GM06990 (cell line): ENCODE measurements at regions not wholly inside any gene's neighbourhood (a gene's known extent, or its start where the extent isn't known, plus 50 kb on each side); places are given as distances from the start of the nearest gene placed in this dataset.

Experiments used
- DNase-seq: peaks from one replicate; pipeline ENCODE4 v3.0.0-alpha.2; 2011; ENCODE audit not compliant: insufficient read length; ENCODE audit errors: extremely low read depth
- H3K27me3 ChIP-seq: replicated peaks from 2 replicates; pipeline ENCODE4 v1.6.0; 2011; ENCODE audit warnings: low read length; ENCODE audit not compliant: control insufficient read depth, insufficient read depth
- H3K36me3 ChIP-seq: 2 replicates; pipeline ENCODE4 v1.5.1; 2011; ENCODE audit warnings: low read length; ENCODE audit not compliant: control insufficient read depth, insufficient read depth
- H3K4me3 ChIP-seq: replicated peaks from 2 replicates; pipeline ENCODE4 v1.5.1; 2011; ENCODE audit warnings: low read depth, mild to moderate bottlenecking, control low read depth, low read length
- TF ChIP-seq, protein P1 (sequence below): IDR thresholded peaks from 2 replicates; pipeline ENCODE4 v1.5.1; 2011; ENCODE audit warnings: low read length, control low read depth, mild to moderate bottlenecking, inconsistent platforms; ENCODE audit not compliant: insufficient read depth, poor library complexity, severe bottlenecking

GRCh38 chr4:128601991-128602695, 207.4 kb upstream of the JADE1 start:
- H3K36me3 ChIP-seq = no peaks in the 10 kb centered on the region
- no peak for DNase-seq
- TF ChIP-seq, protein P1, sequence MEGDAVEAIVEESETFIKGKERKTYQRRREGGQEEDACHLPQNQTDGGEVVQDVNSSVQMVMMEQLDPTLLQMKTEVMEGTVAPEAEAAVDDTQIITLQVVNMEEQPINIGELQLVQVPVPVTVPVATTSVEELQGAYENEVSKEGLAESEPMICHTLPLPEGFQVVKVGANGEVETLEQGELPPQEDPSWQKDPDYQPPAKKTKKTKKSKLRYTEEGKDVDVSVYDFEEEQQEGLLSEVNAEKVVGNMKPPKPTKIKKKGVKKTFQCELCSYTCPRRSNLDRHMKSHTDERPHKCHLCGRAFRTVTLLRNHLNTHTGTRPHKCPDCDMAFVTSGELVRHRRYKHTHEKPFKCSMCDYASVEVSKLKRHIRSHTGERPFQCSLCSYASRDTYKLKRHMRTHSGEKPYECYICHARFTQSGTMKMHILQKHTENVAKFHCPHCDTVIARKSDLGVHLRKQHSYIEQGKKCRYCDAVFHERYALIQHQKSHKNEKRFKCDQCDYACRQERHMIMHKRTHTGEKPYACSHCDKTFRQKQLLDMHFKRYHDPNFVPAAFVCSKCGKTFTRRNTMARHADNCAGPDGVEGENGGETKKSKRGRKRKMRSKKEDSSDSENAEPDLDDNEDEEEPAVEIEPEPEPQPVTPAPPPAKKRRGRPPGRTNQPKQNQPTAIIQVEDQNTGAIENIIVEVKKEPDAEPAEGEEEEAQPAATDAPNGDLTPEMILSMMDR = no peak
- no peak overlapping the region for H3K4me3 ChIP-seq
- no peaks in the 10 kb centered on the region for H3K27me3 ChIP-seq

DNA sequence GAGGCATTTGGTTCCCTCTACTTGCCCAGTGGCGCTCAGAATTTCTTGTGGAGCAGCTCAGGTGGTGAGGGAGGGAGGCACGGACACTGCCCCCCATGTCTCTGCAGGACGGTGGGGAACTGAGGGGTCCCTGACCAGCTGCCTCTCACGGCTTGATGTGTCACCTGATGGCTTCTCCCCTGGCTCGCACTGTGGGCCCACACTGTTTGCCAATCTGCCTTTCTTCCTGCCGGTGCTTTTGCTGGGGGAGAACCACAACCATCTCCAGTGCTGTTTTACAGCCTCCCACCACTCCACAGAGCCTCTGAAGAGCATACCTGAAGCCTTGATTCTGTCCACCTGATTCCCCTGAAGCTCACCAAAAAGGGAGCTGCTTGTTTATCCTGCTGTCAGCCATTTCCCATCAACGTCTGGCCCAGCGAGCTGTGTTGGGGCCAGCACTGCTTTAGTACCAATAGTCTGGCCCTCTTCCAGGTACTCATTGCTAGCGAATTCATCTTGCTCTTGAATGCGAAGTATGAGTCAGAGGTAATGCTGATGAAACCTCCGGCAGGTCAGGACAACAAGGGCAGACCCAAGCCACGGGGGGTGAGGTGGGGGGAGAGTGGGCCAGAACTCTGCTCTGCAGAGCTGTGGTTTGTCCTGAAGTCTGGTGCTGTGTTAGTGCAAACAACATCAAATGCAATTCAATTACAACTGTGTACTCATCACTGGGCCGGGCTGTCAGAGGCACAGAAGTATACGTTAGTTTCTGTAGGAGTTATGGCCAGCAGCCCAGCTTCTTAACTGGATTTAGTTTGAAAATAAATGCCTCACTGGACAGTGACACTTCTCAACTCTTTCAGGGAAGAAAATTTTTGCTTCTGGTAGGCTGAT, 208.3 kb upstream of the JADE1 start:
- no peak for DNase-seq
- Histone ChIP-seq H3K27me3 (no peaks in the 10 kb centered on the region), H3K4me3 (no peak overlapping the region), H3K36me3 (no peaks in the 10 kb centered on the region)
- TF ChIP-seq, protein P1 = no peak

- Histone ChIP-seq H3K27me3 (no peaks in the 10 kb centered on the region), H3K36me3 (no peaks in the 10 kb centered on the region), H3K4me3 (no peak overlapping the region)
- DNase-seq = no peak
- TF ChIP-seq, protein P1 = no peak
Measured at GRCh38 chr4:128600410-128600809, 209.1 kb upstream of the JADE1 start.

DNA sequence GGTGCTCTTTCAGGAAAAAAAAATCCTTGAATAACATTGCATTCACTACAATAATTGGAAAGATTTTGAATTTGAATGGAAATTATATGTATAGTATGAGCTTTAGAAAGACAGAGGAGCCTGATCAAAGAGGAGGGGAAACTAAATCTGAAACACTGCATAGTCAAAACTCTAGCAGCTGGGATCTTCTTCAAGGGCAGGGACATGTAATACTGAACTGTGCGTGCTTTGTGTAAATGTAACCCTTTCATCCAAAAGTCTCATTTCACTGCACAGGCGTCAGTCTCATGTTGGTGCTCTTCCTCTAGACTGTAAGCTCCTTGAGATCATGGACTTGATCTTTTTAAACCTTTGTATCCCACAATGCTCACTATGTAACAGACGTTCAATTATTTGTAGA, 212.0 kb upstream of the JADE1 start:
- no peak for DNase-seq
- Histone ChIP-seq H3K4me3 (no peak overlapping the region), H3K36me3 (no peaks in the 10 kb centered on the region), H3K27me3 (no peaks in the 10 kb centered on the region)
- TF ChIP-seq, protein P1 = no peak

DNA sequence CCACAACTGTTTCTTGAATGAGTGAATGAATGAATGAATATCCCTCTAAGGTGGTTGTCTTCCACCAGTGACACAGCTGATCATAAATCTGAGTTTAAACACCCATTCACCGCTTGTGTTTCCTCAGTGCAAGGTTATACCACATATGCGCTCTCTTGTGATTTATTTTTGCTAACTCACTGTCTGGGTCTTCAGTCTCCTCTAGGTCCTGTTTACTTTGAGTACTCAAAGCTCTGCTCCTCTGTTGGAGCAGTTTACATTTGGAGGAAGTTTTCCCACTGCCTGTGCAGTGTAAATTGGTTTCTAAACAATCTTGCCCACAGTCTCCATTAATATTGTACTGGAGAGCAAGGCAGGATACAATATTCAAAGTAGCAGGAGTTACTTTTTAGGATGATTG, 212.6 kb upstream of the JADE1 start:
- no peak for DNase-seq
- H3K36me3 ChIP-seq = no peaks in the 10 kb centered on the region
- no peak overlapping the region for H3K4me3 ChIP-seq
- TF ChIP-seq, protein P1 = no peak
- no peaks in the 10 kb centered on the region for H3K27me3 ChIP-seq
